GM04503 (cell line): ENCODE measurements at regions not wholly inside any gene's neighbourhood (a gene's known extent, or its start where the extent isn't known, plus 50 kb on each side); places are given as distances from the start of the nearest gene placed in this dataset.

Experiments used
- DNase-seq: peaks from one replicate; pipeline ENCODE4 v3.0.0-alpha.2; 2012; ENCODE audit warnings: low read depth

DNA sequence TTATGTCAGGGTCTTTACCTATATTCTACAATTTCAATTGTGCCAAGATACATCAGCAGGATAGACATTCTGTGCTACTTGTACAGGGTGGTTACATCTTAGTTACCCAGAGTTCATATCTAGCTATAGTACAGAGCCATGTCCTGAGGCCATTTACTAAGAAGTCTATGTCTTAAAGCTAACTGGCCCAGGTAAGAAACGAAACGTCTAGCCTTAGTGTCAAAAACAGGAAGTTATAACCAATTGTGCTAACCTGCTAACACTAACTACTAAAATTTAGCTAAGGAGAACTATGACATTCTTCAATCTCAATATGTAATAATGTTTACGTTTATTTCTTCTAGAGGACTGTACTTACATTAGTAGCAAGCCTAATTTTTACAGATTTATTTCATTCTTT lies 717.2 kb upstream of the UBE2E2 start:
- DNase-seq, result no peak

DNA sequence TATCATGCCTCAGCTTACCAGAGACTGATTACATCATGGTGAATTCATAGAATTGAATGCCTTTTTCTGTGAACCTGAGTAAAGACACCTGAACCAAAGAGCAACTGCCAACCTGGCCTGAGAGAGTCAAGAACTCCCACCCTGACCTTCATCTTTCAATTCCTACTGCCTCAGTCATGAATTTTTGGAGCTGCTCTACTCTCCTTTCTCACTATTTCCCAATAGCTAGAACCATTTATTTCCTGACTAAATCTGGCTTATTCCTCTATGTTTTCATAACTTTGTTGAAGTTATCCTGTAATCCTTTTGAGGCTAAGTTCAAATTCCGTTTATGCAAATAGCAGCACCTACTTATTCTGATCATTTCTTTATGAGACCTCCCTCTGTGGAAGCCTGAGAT lies 712.4 kb upstream of the UBE2E2 start:
- DNase-seq, result no peak

DNA sequence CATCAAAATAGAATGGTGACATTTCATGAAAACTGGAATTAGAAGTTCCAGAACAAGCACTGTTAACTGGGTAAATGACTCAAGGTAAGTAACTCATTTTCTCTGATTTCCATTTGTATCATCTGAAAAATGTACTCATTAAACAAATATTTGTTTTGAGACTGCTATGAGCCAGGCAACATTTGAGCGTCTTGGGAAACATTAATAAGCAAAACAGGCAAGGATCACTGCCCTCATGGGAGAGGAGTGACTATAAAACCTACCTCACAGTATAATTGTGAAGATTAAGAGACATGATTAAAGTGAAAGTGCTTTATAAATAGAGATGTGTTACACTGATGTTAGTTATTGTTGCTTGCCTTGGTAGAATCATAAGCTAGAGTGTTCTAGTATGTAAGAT lies 711.8 kb upstream of the UBE2E2 start:
- DNase-seq, result no peak

DNA sequence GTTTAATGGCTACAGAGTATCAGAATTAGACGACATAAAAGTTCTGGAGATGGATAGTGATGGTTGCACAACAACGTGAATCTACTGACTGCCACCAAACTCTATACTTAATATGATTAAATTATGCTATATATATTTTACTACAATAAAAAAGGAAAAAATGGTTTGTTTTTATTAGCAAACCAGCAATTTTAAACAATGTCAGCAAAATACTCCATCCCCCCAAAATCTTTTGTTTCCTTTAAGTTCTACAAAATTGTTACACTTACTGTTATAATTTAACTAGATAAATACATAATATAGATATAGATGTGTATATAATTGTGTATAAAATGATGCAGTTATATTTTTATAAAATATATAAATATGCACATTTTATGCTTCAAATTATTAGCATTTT lies 710.8 kb upstream of the UBE2E2 start:
- no peak for DNase-seq

DNA sequence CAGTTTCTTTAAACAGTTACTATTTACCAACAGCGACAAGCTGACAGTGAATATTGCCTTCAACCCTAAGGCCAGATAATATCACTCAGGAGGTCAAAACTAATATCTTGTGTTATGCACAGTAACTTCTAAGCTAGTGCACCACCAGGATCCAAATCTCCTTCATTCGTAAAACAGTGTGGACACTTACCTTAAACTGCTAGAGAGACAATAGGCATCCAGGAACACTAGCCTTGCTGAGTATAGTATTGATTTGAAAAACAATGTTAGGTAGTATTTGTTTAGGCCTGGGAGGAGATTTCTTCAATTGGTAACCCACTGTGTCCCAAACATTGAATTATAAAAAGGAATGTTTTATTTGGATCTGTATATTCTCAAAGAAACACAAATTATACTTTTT lies 707.9 kb upstream of the UBE2E2 start:
- DNase-seq, result no peak

DNA sequence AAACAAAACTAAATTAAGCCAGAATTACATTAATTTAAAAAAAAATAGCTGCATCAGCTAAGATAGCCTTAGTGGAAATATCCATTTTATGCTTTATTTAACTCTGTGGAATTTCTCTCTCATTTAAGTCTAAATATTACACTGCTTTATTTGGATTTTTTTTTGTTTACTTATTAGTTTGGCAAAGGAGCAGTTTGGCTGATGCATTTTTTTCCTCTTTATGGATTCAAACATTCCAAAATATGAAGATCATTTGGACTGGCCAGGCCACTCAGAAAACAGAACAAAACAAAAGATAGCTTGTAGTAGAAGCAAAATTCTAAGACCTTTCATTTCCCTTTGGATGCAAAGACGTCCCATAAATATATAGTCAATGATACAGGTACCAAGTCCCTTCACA lies 707.3 kb upstream of the UBE2E2 start:
- no peak for DNase-seq

DNA sequence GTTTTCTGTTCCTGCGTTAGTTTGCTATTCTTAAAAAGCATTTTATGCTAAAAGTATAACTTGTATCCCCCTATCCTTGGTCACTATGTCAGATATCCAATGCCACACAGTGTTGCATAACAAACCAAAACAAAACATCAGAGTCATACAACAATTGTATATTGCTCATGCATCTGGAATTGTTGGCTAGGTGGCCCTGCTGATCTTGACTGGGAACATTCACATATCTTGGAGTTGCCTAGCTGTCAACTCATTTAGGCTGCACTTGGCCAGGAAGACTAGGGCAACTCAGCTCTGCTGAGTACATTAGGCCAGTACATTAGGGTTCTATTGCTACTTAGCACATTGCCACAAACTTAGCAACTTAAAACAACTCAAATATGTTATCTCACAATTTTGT lies 706.5 kb upstream of the UBE2E2 start:
- no peak for DNase-seq

DNA sequence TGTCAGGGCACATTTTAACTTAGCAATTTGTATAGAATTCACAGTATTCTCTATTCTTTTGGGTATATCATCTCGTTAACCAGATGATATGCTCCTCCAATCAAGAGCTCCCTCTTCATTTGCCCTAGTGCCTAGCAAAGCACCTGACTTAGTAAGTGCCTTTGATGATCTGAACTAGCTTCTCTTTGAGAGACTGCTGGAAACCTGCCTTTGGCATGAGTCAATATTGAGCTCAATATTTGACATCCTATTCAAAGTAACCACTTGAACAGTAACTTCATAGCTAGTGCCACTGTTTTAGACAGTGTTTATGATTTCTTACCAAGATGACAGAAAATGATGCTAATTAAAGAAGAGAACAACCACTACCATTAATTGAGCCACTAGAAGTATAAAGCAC lies 696.3 kb upstream of the UBE2E2 start:
- DNase-seq, result no peak

DNA sequence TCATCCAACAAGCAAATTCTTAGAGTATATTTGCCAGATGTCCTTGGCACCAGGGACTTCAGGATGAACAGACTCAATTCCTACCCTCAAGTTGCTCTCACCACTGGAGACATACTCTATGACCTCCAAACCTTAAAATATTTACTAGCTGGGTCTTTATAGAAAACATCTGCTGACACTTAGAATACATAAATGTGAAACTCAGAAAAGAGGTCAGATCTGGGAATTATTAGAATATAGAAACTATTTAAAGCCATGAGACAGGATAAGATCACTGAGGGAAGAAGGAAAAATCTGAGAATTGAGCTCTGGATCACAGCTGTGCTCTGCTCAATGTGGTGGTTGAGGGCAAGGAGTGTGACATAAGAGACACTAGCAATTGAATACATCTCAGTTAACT lies 695.4 kb upstream of the UBE2E2 start:
- no peak for DNase-seq

DNA sequence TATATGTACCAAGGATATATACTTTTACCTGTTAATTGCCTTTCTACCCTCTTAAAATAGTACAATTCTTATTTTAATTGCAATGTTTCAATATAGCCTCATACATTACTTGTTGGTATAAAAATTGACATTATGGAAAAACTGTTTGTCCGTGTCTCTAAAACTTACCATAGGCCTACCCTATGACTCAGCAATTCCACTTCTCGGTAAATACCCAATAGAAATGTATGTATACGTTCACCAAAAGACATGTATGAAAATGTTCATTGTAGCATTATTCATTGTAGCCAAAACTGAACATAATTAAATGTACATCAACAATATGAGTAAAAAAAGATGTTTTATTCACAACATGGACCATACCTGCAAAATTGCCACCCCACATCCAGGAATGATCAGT lies 679.2 kb upstream of the UBE2E2 start:
- no peak for DNase-seq

DNA sequence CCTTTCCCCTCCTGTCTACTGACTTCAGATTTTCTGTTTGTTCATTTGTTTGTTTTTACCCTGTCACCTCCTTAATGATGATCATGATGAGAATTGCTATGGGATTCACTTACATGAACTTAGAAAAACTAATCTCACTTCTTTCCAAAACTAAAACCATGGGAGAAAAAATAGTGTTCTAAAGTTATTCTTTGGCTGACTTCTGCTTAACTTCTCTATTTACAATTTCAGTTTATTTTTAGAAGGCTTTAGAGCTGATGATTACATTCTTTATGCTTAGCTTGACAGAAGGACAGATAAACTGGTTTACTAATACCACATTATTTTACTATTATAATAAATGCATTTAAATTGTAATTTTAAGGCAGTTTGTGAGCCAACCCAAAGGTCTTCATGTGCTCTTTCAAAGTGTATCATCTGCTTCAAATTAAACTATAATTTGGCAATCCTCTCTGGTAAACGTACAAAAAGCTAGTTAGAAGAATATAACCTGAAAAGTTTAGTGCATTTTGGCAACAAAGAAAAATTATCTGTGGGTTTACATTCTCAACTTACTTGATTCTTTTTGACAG lies 676.8 kb upstream of the UBE2E2 start:
- no peak for DNase-seq

DNA sequence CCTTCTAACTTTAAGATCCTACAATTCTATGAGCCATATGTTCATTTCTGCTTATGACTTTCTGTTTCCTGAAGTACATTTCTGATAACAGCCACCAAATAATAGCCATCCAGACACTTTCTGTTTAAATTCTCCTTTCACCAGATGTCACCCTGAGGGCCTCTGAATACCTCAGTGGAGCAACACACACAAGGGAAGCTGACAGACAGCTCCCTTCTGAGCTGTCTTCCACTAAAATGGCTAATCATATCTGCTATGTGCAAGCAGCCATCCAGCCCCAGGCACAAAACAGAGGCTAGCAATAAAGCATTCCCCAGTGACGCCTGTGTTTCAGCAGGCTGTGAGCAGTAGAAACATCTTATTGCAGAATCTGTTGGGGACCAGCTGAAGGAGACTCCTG lies 666.6 kb upstream of the UBE2E2 start:
- DNase-seq, result no peak

DNA sequence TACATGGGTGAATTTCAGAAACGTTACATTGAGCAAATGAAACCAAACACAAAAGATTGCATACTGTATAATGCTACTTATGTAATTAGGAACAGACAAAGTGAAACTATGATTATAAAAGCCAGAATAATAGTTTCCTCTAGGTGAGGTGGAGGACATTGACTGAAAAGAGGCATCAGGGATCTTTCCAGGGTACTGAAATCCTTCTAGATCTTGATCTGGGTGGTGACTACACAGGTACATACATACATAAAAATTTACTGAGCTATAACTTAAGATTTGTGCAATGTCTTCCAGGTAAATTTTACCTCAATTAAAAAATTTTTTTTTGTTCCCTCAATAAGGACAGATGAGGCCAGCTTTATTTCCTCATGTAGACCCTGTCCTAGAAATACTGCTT lies 665.6 kb upstream of the UBE2E2 start:
- DNase-seq, result no peak

DNA sequence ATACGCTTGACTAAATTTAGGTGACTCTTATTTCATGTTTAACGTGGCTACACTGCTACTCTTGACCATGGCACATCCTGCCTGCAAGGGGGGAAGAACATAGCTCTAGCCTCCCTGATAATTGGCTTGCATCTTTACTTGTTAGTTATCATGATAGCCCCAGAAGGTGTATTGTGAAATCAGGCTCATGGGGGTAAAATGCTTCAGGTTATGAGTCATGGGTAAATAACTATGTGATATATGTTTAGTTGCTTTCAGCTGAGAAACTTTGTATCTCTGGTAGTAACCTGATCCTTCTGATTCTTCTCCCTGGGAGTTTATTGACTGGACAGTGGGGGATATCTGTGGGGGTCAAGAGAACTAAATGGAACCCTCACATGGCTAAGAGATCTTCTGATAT lies 660.8 kb upstream of the UBE2E2 start:
- no peak for DNase-seq

DNA sequence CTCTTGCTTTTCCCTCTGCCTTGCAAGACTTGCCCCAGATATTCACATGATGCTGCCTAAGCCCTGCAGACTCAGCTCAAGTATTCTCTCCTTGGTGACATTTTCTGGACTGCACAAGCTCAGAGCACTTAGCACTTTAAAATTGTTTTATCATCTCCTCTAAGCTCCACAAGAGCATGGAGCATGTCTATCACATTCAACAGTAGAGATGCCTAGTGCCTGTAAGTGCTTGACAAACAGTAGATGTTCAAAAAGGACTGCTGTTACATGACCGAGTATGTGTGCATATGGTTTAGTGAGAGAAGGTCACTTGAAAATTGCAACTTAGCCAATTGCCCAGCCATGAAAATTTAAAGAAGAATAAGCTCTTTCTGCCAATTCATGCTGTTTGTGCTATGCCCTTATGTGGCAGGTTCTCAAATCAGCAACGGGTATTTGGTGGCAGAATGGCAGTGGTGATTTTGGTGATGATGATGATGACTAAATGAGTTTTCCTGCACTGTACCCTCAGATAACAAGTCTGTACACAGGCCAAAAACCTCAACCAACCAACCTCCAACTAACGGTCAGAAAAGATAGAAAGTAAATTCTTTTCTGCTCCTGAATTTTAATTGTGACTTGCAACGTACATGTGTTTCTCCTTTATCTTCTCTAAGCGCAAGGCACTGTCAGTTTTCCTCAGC lies 647.2 kb upstream of the UBE2E2 start:
- no peak for DNase-seq

DNA sequence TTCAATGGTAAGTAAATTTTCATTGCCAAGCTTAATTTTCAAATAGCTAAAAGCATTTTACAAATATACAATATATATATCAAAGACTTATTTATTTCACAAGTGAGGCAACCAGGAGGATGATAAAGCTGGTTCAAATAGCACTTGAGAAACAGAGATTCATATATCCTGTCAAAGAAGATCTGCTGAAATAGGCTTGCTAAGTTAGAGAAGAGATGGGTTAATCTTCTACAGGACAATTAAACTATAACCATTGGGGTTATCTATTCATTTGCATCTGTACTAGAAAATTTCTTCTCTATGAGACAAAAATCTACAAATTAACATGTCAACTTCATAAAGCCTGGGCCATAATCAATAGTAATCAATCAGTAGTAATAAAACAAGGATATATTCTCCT lies 637.7 kb upstream of the UBE2E2 start:
- DNase-seq, result no peak

DNA sequence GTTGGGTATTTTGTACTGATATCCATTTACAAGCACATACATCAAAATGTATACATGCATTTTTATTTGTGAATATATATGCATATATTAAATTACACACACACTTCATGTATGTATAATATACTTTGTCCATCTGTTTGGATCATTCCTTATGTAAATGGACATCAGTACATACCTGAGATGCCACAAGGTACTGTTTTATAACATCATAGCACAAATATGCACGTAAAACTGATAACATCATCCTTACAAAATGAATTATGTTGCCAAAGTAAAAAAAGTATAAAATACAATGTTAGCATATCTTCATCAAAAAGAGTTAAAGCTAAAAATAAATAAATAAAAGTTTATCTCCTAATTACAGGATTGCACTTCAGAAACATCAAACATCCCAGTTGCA lies 634.8 kb upstream of the UBE2E2 start:
- DNase-seq, result no peak

DNA sequence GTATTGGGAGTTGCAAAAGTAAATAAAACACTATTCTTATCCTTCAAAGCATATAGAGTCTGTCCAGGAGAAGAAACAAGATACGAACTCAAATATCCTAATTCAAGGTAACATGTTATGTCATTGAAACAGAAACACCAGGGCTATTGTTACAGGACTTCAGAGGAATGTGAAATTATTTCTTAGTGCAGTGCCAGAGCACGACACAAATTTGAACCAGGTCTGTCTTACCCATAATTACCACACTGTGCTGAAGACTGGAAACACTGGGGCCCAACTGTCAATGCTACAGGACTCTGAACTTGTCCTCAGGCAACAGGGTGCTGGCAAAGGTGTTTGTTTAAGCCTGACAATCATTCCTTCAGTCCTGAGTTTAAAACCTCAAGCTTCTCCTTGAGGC lies 633.6 kb upstream of the UBE2E2 start:
- DNase-seq, result no peak

DNA sequence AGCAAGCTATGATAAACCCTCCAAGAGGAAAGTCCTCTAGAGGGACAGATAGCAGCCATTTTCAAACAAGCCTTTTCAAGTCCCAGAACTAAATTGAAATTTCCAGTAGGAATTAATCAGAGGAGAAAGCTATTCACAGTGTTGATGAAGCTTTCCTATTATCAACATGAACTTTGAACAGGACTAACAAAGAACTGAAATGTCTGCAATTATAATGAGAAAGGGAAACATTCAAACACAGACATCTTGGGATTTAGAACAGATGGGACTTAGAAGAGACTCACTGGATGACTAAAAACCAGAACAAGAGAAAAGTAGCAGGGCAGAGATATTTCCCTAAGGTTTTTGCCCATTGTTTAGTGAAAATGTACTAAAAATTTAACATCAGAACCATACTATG lies 622.1 kb upstream of the UBE2E2 start:
- DNase-seq, result no peak

DNA sequence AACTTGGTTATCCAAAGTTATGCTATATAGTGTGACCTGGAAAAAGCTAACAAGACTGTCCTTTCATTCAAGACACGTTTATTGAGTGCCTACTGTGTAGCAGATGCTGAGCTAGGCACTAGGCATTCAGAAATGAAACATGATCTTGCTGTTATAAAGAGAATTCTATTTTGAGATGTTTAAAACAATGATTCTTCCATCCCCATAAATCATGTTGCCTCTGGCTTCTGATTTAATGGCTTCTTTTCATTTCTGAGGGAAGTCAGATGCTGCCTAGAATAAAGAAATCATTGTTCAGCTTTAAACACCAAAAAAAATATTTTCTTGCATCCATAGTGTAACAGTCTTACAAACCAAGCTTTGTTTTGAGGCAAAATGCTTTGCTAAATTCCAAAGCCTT lies 620.9 kb upstream of the UBE2E2 start:
- DNase-seq, result no peak

DNA sequence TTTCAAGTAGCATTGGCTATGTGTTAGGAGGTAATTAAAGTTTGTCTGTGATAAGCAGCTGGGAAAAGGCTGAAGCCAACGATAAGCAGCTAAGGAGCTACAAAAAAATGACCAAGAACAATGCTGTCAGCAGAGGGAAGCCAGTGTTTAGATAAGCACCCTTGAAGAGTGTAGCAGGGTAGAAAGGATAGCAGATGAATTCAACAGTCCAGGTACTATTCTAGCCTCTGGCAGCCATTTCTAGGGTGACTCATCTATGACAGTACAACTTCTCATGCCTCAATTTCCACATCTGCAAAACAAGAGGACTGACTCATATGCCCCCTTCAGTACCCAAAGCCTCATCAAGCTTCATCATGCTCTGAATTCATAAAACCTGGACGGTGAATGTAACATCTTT lies 617.6 kb upstream of the UBE2E2 start:
- DNase-seq, result no peak

DNA sequence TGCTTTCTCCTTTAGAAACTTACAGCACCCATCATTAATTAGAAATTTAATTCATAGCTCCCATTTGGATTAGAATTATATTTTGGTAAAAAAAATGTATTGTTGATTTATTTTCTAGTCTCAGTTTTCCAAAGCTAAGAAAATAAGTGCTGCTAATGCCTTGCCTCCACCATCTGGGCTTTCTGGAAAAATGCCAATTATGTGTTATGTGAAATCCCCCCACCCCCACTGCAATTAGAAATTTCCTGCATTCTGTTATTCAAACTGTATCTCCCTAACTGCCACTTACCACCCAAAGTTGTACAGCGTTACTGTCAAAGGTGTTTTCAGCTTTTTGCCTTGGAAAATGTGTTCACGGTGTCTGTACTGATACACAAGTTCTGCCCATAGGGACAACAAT lies 617.2 kb upstream of the UBE2E2 start:
- no peak for DNase-seq

DNA sequence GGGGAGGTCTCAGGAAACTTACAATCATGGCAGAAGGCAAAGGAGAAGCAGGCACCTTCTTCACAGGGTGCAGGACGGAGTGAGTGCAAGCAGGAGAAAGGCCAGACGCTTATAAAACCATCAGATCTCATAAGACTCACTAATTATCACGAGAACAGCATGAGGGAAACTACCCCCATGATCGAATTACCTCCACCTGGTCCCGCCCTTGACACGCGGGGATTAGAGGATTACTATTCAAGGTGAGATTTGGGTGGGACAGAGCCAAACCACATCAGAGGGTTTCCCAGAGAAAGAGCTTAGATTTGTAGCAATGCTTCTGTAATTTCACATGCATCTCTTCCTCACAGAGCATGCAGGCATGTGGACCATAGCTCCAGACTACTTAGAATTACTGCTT lies 615.7 kb upstream of the UBE2E2 start:
- DNase-seq, result no peak

DNA sequence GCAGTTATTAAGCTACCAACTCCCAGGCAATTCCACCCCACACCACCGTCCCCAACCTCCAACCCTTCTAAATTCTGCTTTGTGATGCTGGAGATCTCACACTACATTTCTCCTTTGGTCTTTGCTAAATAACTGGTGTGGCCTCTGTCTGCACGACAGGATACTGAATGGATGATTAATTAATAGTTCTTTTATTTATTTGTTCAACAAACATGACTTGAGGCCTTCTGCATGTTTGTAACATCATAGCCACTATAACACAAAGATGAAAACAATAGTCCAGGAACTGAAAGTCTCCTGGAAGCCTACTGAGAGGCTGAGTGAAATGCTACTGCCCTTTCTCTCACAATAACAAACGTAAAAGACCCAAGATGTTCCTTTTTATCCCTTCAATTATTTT lies 609.5 kb upstream of the UBE2E2 start:
- DNase-seq, result no peak

DNA sequence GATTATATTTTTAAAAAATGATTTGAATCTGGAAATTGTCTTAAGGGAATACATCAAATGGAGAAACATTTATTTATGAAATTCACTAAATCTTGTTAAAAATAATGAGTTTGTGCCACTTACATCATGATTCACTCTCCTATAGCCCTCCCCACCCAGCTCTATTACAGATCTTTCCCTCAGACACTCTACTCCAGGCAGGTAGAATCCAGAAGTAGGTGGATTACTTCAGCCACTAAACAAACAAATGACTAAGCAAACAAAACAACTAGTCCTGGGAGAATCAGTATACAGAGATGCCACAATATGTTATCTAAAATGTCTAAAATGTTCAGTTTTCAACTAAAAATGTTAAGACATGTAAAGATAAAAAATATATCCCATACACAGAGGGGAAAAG lies 608.1 kb upstream of the UBE2E2 start:
- DNase-seq, result no peak
